Osteocyte (in vitro differentiated cells): ENCODE measurements at regions not wholly inside any gene's neighbourhood (a gene's known extent, or its start where the extent isn't known, plus 50 kb on each side); places are given as distances from the start of the nearest gene placed in this dataset.
A peak's percentile ranks its signal among the peaks of the same experiment; 100 is the strongest.

Experiments
- DNase-seq: peaks from one replicate; pipeline ENCODE4 v3.0.0; 2021; ENCODE audit warnings: mixed read lengths; ENCODE audit not compliant: unreplicated experiment; ENCODE audit errors: extremely low spot score
- H3K27ac Mint-ChIP-seq: one replicate; pipeline ENCODE4 v1.8.0; 2021; ENCODE audit warnings: mild to moderate bottlenecking, mixed read lengths; ENCODE audit not compliant: unreplicated experiment
- H3K27me3 Mint-ChIP-seq: one replicate; pipeline ENCODE4 v1.8.0; 2021; ENCODE audit warnings: mixed read lengths; ENCODE audit not compliant: unreplicated experiment
- H3K36me3 Mint-ChIP-seq: one replicate; pipeline ENCODE4 v1.8.0; 2021; ENCODE audit warnings: mixed read lengths; ENCODE audit not compliant: unreplicated experiment
- H3K4me1 Mint-ChIP-seq: one replicate; pipeline ENCODE4 v1.8.0; 2021; ENCODE audit warnings: mixed read lengths; ENCODE audit not compliant: unreplicated experiment
- H3K4me3 Mint-ChIP-seq: one replicate; pipeline ENCODE4 v1.8.0; 2021; ENCODE audit warnings: mild to moderate bottlenecking, moderate library complexity, mixed read lengths; ENCODE audit not compliant: unreplicated experiment
- H3K9me3 Mint-ChIP-seq: one replicate; pipeline ENCODE4 v1.8.0; 2021; ENCODE audit warnings: mixed read lengths; ENCODE audit not compliant: unreplicated experiment
- CTCF ChIP-seq: fragments of 200-600 bp; sonication (generic); IDR thresholded peaks from 2 replicates; pipeline ENCODE4 v1.5.0; 2021; ENCODE audit warnings: antibody characterized with exemption, mild to moderate bottlenecking, moderate library complexity

GRCh38 chr15:25242957-25243799, 195.6 kb downstream of the UBE3A start:
- TF ChIP-seq CTCF = no peak
- DNase-seq = peak; percentile 81
- Mint-ChIP-seq H3K9me3 (peaks cover 11% of the 10 kb centered on the region), H3K27ac (no peak overlapping the region), H3K27me3 (no peaks in the 10 kb centered on the region), H3K4me1 (no peaks in the 10 kb centered on the region), H3K36me3 (no peaks in the 10 kb centered on the region), H3K4me3 (no peak overlapping the region)

DNA sequence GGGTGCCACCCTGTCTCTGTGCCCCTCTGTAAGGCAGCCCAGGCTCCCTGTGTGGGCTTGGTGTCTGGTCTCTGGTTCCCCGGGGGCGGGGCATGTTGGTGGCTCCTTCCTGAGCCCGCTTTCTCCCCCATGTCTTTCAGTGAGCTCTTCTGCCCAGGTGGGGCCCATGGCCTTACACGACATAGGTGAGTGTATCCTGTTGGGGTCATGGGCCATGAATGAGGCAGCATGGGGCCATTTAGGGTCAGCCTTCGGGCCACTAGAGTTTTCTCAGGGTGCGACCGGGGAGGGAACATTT, 195.1 kb downstream of the UBE3A start:
- Mint-ChIP-seq H3K4me1 (no peaks in the 10 kb centered on the region), H3K4me3 (no peak overlapping the region), H3K36me3 (no peaks in the 10 kb centered on the region), H3K27ac (no peak overlapping the region), H3K9me3 (peaks cover 11% of the 10 kb centered on the region), H3K27me3 (no peaks in the 10 kb centered on the region)
- TF ChIP-seq CTCF = no peak
- peak; percentile 84 for DNase-seq

DNA sequence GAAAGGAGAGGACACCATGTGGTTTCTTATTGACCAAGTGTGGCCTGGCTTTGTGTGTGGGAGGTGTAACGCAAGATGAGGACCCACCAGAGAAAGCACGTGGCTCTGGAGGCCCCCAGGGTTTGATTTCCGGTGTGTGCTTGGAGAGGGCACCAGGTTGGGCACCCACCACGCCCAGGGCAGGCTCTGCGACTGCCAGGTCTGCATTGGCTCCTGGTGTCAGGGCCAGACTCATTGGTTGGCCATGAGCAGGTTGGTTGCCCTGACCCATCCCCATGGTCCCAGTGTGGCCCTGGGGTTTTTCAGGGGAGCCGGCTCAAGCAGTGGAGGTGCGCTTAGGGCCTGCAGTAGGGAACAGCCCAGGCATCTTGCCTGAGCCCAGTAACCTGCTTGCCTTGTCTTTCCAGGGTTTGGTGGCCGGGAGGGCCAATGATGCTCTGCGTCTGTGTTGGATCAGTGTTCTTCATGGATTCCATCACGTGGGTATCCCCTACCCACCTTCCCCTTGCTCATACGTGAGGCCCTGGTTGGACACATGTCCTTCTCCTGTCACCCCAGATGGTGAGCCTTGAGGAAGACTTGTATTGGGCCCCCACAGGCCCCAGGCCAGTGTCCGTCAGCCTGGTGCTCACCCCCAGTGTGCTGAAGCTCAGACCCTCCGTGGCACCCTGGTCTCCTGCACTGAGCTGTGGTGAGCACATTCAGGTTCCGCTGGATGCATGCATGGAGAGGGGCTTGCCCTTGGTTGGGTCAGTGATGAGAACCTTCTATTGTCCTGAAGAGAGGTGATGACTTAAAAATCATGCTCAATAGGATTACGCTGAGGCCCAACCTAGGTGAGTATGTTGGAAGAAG, 193.9 kb downstream of the UBE3A start:
- H3K4me1 Mint-ChIP-seq = no peaks in the 10 kb centered on the region
- no peaks in the 10 kb centered on the region for H3K27me3 Mint-ChIP-seq
- peaks cover 11% of the 10 kb centered on the region for H3K9me3 Mint-ChIP-seq
- H3K36me3 Mint-ChIP-seq = no peaks in the 10 kb centered on the region
- DNase-seq = peak; percentile 78
- no peak for TF ChIP-seq CTCF
- H3K27ac Mint-ChIP-seq = no peak overlapping the region
- H3K4me3 Mint-ChIP-seq = no peak overlapping the region

DNA sequence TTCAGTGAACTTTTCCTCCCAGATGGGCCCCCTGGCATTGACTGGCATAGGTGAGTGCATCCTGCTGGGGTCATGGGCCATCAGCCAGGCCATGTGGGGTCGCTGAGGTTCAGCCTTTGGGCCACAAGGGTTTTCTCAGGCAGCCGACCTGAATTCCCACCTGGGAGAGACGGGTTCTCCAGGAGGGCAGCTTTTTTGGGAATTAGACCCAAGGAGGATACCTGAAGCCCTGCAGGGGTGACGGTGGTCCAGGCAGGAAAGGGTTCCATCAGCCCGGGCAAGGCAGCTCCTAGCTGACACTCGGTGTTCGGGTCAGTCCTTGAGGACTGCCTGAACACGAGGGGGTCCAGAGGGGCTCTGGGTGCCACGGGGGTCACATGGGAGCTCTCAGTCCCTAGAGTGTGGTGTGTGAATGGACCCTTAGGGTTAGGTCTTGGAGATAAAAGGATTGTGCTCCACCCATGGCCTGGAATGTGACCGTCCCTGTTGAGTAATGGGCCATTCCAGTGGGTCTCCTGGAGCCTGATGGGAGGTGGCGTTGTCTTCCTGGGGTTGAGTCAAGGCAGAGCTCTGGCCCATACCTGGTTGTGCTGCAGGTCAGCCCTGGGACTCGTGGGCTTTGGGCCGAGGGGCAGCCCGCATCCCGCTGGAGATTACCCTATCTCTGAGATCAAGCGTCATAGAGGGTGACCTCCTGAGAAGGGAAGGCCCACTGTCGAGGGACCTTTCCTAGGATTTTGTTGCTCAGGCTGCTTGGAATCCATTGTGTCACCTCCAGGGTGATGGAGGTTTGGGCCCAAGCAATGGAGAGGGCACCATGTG, 192.8 kb downstream of the UBE3A start:
- peak; percentile 79 for DNase-seq
- Mint-ChIP-seq H3K27me3 (no peaks in the 10 kb centered on the region), H3K4me3 (no peak overlapping the region), H3K4me1 (no peaks in the 10 kb centered on the region), H3K9me3 (peaks cover 11% of the 10 kb centered on the region), H3K27ac (no peak overlapping the region), H3K36me3 (no peaks in the 10 kb centered on the region)
- no peak for TF ChIP-seq CTCF
